ENCODE measurements at regions not wholly inside any gene's neighbourhood (a gene's known extent, or its start where the extent isn't known, plus 50 kb on each side); places are given as distances from the start of the nearest gene placed in this dataset.
"Not testable (repeated sequence)": the region's sequence is repeated elsewhere in the genome, so short reads cannot be mapped to it uniquely, and the experiment has no call there.

DNA sequence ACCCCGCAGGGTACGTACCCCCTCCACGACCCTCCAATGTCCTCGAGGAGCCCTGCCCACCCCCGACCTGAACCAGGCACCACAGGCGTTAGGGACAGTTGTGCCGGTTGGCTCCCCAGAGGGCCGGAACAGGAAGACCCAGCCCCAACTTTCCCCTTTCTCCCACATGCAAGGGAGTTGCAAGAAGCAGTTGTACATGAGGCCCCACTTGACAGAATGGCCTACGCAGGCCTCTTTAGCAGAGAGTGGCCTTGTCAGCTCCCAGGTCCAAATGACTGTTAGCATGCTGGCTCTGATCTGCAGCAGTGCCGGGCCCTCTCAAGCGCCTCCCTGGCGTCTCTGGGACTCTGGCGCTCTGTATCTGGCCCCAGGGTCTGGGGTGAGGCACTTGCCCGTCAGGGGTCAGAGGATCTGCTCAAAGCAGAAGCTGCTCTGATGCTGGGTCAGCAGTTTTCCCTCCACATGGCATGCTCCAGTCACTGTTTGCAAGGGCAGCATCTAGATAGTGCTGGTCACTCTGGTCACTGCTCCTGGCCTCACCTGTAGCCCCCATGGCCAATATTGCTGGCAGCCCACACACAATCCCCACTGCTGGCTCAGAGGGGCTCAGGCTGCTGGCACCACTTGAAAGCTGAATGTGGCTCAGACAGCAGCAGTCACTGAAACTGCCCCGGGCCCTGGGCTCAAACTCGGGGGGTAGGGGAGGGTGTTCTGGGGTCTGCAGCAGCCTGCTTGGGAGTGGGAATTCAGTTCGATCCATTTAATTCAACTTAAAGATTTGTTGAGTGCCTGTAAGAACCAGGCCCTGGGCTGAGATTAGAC lies 254.5 kb downstream of the FAM43A start:
- no peak for DNase-seq (ENCODE audit: extremely low read depth in 1 of 2, low read depth in 1 of 2)

- DNase-seq (ENCODE audit: extremely low read depth in 1 of 2, low read depth in 1 of 2), result no peak
Measured at GRCh38 chr3:194941360-194941955, 255.8 kb downstream of the FAM43A start.

DNA sequence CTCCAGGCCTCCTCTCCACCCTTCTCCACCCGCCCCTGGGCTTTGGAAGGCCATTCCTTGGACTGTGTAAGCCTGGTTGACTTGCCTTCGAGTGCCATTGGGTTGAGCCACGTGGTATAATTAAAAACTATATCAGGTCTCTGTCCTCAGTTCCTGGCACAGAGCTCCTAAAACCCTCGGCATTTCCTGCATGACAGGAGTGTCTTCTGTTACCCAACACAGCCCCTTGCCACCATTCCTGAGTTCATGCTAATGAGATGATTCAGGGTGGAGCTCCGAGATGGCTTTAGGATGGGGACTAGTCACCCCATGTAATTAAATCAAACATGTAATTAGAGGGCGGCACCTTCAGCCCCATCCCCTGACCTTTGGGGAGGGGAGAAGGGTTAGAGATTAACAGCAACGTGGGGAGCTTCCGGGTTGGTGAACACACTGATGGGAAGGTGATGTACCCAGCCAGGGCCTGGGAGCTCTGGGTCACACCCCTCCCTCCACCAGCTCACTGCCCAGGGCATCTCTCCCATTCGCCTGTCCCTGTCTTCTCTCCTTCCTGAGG lies 256.4 kb downstream of the FAM43A start:
- DNase-seq (ENCODE audit: extremely low read depth in 1 of 2, low read depth in 1 of 2), result no peak

- DNase-seq (ENCODE audit: extremely low read depth in 1 of 2, low read depth in 1 of 2), result no peak
Measured at GRCh38 chr3:194944526-194944925, 258.8 kb downstream of the FAM43A start.

DNA sequence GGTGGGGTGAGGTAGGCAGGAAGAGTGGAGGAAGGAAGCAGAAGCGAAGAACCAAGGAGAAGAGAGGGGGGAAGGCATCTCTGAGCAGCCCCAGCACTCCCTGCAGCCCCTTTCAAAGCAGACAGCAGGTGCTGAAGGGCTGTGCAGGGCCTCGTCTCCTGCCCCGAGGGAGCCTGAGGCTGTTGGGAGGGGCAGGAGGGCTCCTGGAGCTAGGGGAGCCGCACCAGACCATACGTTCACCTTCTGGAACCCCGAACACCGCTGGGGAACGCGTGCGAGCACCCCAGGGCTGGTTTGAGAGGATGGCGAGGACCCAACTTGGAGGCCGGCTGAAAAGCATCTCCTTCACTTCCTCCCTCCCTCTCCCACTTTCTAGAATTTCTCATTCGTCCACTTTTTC lies 259.8 kb downstream of the FAM43A start:
- no peak for DNase-seq (ENCODE audit: extremely low read depth in 1 of 2, low read depth in 1 of 2)

- no peak for DNase-seq (ENCODE audit: extremely low read depth in 1 of 2, low read depth in 1 of 2)
Measured at GRCh38 chr3:194946091-194946490, 260.4 kb downstream of the FAM43A start.

GRCh38 chr3:194949592-194949991 lies 263.9 kb downstream of the FAM43A start:
- DNase-seq (ENCODE audit: extremely low read depth in 1 of 2, low read depth in 1 of 2), result no peak

DNA sequence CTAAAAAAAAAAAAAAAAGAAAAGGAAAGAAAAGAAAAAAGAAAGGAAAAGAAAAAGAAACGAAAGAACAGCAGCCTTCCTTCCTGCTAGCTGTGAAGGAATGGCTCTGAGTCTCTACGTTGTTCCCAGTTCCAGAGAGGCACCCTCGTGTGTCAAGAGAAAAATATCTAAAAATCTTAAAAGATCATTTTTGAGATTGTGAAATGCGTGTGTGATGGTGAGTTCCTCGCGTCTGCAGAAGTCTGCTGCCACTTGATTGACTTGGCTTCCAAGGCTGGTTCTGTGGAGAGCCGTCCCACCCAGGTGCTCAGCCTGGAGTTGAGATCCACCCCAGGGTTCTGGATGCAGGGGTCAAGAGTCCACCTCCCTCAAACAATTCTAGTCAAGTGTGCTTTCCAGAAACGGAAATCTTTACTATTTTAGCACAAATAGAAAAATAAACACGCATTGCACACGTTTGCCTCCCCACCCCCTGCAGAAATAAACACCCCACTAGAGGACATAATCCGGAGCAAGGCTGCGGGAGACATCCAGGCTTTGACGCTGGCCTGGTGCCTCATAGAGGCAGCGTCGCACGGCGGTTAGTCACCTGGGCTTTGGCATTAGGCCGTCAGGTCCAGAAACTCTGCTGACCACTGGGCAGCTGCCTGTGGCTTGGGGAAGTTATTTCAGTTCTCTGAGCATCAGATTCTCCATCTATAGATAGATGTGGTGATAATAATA lies 265.4 kb downstream of the FAM43A start:
- DNase-seq (ENCODE audit: extremely low read depth in 1 of 2, low read depth in 1 of 2), result no peak

DNA sequence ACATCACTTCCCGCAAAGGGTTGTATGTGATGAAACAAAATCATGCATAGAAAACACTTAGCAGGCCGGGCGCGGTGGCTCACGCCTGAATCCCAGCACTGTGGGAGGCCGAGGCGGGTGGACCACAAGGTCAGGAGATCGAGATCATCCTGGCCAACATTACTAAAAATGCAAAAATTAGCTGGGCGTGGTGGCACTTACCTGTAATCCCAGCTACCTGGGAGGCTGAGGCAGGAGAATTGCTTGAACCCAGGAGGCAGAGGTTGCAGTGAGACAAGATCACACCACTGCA lies 265.9 kb downstream of the FAM43A start:
- not testable (repeated sequence) for DNase-seq (ENCODE audit: extremely low read depth in 1 of 2, low read depth in 1 of 2)

GRCh38 chr3:194951931-194952582 lies 266.4 kb downstream of the FAM43A start:
- no peak for DNase-seq (ENCODE audit: extremely low read depth in 1 of 2, low read depth in 1 of 2)

GRCh38 chr3:194952841-194953241 lies 267.2 kb downstream of the FAM43A start:
- no peak for DNase-seq (ENCODE audit: extremely low read depth in 1 of 2, low read depth in 1 of 2)

GRCh38 chr3:194953291-194953690 lies 267.6 kb downstream of the FAM43A start:
- DNase-seq (ENCODE audit: extremely low read depth in 1 of 2, low read depth in 1 of 2), result no peak

- no peak for DNase-seq (ENCODE audit: extremely low read depth in 1 of 2, low read depth in 1 of 2)
Measured at GRCh38 chr3:194955546-194955945, 269.9 kb downstream of the FAM43A start.

DNA sequence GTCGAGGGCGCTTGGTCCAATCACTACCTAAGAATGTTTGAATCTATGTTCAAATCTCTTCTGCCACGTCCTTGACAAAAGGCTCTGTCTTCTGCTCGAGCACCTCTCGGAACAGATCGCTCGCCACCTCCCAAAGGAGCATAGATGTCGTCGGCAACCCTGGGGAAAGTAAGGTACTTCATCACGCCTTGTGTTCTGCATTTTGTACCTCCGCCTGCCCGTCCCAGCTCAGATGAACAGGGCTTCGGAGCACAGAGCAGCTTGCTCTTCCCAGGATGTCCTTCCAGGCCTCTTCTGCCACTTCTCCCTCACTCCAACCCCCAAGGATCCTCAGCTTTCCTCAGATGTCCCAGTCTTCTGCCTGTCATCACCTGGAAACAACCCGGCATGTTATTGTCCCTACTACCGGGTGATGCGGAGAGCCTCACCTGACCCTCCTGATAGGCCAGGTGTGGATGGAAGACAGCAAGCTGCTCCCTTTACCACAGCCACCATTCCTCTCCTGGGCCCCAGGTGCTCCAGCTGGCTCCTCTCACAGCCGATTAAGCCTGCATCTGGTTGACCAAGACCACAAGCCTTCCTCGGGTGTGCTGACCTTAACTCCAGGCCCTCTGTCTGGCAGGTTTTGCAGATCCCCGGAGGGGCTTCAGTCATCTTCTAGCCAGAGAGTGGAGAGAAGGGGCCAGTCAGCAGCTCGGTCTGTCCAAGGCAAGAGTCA lies 270.5 kb downstream of the FAM43A start:
- no peak for DNase-seq (ENCODE audit: extremely low read depth in 1 of 2, low read depth in 1 of 2)

DNA sequence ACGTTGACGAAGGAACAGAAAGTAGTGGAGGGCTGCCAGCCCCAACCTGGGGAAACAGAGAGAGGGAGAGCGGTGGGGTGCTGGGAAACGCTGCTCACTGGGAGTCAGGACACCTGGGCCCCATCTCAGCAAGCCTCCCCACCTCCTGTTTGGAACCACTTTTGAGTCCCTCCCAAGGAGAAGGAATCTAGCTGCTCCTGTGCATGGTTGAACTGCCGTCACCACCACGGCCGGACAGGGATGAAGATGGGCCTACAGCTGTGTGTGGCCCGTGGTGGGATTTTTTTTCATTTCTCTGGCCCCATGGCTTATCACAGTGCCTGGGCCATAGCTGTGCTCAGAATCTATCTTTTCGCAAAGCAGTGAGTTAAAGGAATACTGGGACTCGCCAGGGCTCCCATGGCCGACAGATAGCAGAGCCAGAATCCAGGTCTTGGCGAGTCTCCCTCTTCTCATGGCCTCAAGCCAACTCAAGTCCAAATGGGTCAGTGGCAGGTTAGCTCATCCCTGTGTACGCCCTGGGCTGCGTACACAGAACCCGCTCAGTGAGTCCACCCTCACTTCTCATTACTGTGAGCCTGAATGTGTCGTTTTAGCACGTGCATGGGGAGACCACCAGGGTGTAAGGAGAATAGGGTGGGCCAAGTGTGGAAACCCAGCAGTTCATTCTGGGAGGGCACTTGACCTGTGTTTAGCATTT lies 271.2 kb downstream of the FAM43A start:
- DNase-seq (ENCODE audit: extremely low read depth in 1 of 2, low read depth in 1 of 2), result no peak

- no peak for DNase-seq (ENCODE audit: extremely low read depth in 1 of 2, low read depth in 1 of 2)
Measured at GRCh38 chr3:194957743-194958240, 272.1 kb downstream of the FAM43A start.

- DNase-seq (ENCODE audit: extremely low read depth in 1 of 2, low read depth in 1 of 2), result no peak
Measured at GRCh38 chr3:194959217-194959616, 273.5 kb downstream of the FAM43A start.

GRCh38 chr3:194959666-194960065 lies 274.0 kb downstream of the FAM43A start:
- DNase-seq (ENCODE audit: extremely low read depth in 1 of 2, low read depth in 1 of 2), result not testable (repeated sequence)

- no peak for DNase-seq (ENCODE audit: extremely low read depth in 1 of 2, low read depth in 1 of 2)
Measured at GRCh38 chr3:194960446-194961032, 274.9 kb downstream of the FAM43A start.
